Neural progenitor cell (in vitro differentiated cells): ENCODE measurements at regions not wholly inside any gene's neighbourhood (a gene's known extent, or its start where the extent isn't known, plus 50 kb on each side); places are given as distances from the start of the nearest gene placed in this dataset.

Experiments
- DNase-seq: peaks from one replicate; pipeline ENCODE4 v3.0.0-alpha.2; 2016; ENCODE audit warnings: low spot score
- H2AFZ ChIP-seq: fragments of 200-600 bp; sonication (generic); replicated peaks from 2 replicates; pipeline ENCODE4 v1.6.1; 2016; ENCODE audit warnings: antibody characterized with exemption
- H3F3A ChIP-seq: fragments of 200-600 bp; sonication (generic); 2 replicates; pipeline ENCODE4 v1.6.1; 2016; ENCODE audit warnings: antibody characterized with exemption, low read depth
- H3K27ac ChIP-seq: fragments of 200-600 bp; sonication (generic); 2 replicates; pipeline ENCODE4 v1.5.1; 2016; ENCODE audit warnings: mild to moderate bottlenecking
- H3K27me3 ChIP-seq: fragments of 200-600 bp; sonication (generic); 2 replicates; pipeline ENCODE4 v1.6.1; 2016; ENCODE audit warnings: mild to moderate bottlenecking, moderate library complexity
- H3K36me3 ChIP-seq: fragments of 200-600 bp; sonication (generic); 2 replicates; pipeline ENCODE4 v1.5.1; 2016
- H3K4me1 ChIP-seq: fragments of 200-600 bp; sonication (generic); 2 replicates; pipeline ENCODE4 v1.6.1; 2016; ENCODE audit warnings: mixed run types
- H3K4me2 ChIP-seq: fragments of 200-600 bp; sonication (generic); 2 replicates; pipeline ENCODE4 v1.6.1; 2016
- H3K4me3 ChIP-seq: fragments of 200-600 bp; sonication (generic); 2 replicates; pipeline ENCODE4 v1.5.1; 2016
- H3K79me2 ChIP-seq: fragments of 200-600 bp; sonication (generic); 2 replicates; pipeline ENCODE4 v1.6.1; 2016; ENCODE audit warnings: low read depth
- H3K9ac ChIP-seq: fragments of 200-600 bp; sonication (generic); 2 replicates; pipeline ENCODE4 v1.6.1; 2016
- H3K9me3 ChIP-seq: fragments of 200-600 bp; sonication (generic); 2 replicates; pipeline ENCODE4 v1.5.1; 2016; ENCODE audit warnings: low read depth
- H4K20me1 ChIP-seq: fragments of 200-600 bp; sonication (generic); 2 replicates; pipeline ENCODE4 v1.6.1; 2016; ENCODE audit warnings: low read depth
- H3K27ac Mint-ChIP-seq: 3 replicates; pipeline ENCODE4 v1.8.0; 2021; ENCODE audit warnings: mixed read lengths
- H3K27me3 Mint-ChIP-seq: 2 replicates; pipeline ENCODE4 v1.8.0; 2022; ENCODE audit warnings: low read depth, mild to moderate bottlenecking, inconsistent platforms, moderate library complexity, mixed read lengths; ENCODE audit not compliant: insufficient read depth
- H3K36me3 Mint-ChIP-seq: 3 replicates; pipeline ENCODE4 v1.8.0; 2021; ENCODE audit warnings: mixed read lengths
- H3K4me1 Mint-ChIP-seq: 3 replicates; pipeline ENCODE4 v1.8.0; 2021; ENCODE audit warnings: mixed read lengths
- H3K4me3 Mint-ChIP-seq: 3 replicates; pipeline ENCODE4 v1.8.0; 2021; ENCODE audit warnings: mild to moderate bottlenecking, moderate library complexity, mixed read lengths
- H3K9me3 Mint-ChIP-seq: 3 replicates; pipeline ENCODE4 v1.8.0; 2020; ENCODE audit warnings: mixed read lengths
- CTCF ChIP-seq: fragments of 200-600 bp; sonication (generic); IDR thresholded peaks from 2 replicates; pipeline ENCODE4 v1.5.1; 2017; ENCODE audit warnings: antibody characterized with exemption, mild to moderate bottlenecking
- EZH2 ChIP-seq: fragments of 200-600 bp; sonication (generic); IDR thresholded peaks from 2 replicates; pipeline ENCODE4 v1.6.1; 2017; ENCODE audit warnings: antibody characterized with exemption, mild to moderate bottlenecking, moderate library complexity
- EZH2phosphoT487 ChIP-seq: fragments of 200-600 bp; sonication (generic); IDR thresholded peaks from 2 replicates; pipeline ENCODE4 v1.6.1; 2017; ENCODE audit warnings: antibody characterized with exemption

- H3K27me3 ChIP-seq = no peaks in the 10 kb centered on the region
Measured at GRCh38 chr2:121118951-121119350, 166.1 kb downstream of the TFCP2L1 start.

GRCh38 chr2:121120411-121120810 lies 164.6 kb downstream of the TFCP2L1 start:
- peaks cover 14% of the 10 kb centered on the region for H3K27me3 Mint-ChIP-seq

More at GRCh38 chr2:121118951-121119350, 166.1 kb downstream of the TFCP2L1 start:
- Histone ChIP-seq H3K4me2 (peak overlapping the region; percentile 48), H3K4me3 (no peak overlapping the region), H3K9me3 (no peaks in the 10 kb centered on the region), H3K9ac (no peak overlapping the region), H3K27ac (no peak overlapping the region), H2AFZ (peak overlapping the region; percentile 40), H3K36me3 (no peaks in the 10 kb centered on the region), H4K20me1 (no peaks in the 10 kb centered on the region), H3F3A (peaks cover 6% of the 10 kb centered on the region), H3K79me2 (no peaks in the 10 kb centered on the region), H3K4me1 (peaks cover 9% of the 10 kb centered on the region)
- Mint-ChIP-seq H3K36me3 (no peaks in the 10 kb centered on the region), H3K27ac (peak overlapping the region; percentile 72), H3K4me1 (peaks cover 14% of the 10 kb centered on the region), H3K4me3 (no peak overlapping the region), H3K27me3 (peaks cover 12% of the 10 kb centered on the region), H3K9me3 (peaks cover 2% of the 10 kb centered on the region)
- peak; percentile 66 for DNase-seq
- TF ChIP-seq EZH2phosphoT487 = no peak
- no peak for TF ChIP-seq EZH2
- TF ChIP-seq CTCF = no peak

GRCh38 chr2:121120991-121121390 lies 164.0 kb downstream of the TFCP2L1 start:
- Mint-ChIP-seq H3K9me3 (peaks cover 2% of the 10 kb centered on the region), H3K27me3 (peaks cover 14% of the 10 kb centered on the region), H3K36me3 (no peaks in the 10 kb centered on the region), H3K27ac (no peak overlapping the region), H3K4me1 (peaks cover 14% of the 10 kb centered on the region), H3K4me3 (no peak overlapping the region)
- H3K27me3 ChIP-seq = no peaks in the 10 kb centered on the region
- no peak overlapping the region for H2AFZ ChIP-seq
- no peak overlapping the region for H3K4me3 ChIP-seq
- no peaks in the 10 kb centered on the region for H3K9me3 ChIP-seq
- DNase-seq = no peak
- H3F3A ChIP-seq = peaks cover 6% of the 10 kb centered on the region
- no peak overlapping the region for H3K4me2 ChIP-seq
- TF ChIP-seq EZH2phosphoT487 = no peak
- TF ChIP-seq CTCF = no peak
- no peak for TF ChIP-seq EZH2
- peaks cover 9% of the 10 kb centered on the region for H3K4me1 ChIP-seq
- no peak overlapping the region for H3K27ac ChIP-seq
- H3K36me3 ChIP-seq = no peaks in the 10 kb centered on the region
- H4K20me1 ChIP-seq = no peaks in the 10 kb centered on the region
- H3K9ac ChIP-seq = no peak overlapping the region
- no peaks in the 10 kb centered on the region for H3K79me2 ChIP-seq

More at GRCh38 chr2:121120411-121120810, 164.6 kb downstream of the TFCP2L1 start:
- Histone ChIP-seq H3K9me3 (no peaks in the 10 kb centered on the region), H3K4me3 (no peak overlapping the region), H3K27me3 (no peaks in the 10 kb centered on the region), H4K20me1 (no peaks in the 10 kb centered on the region), H3F3A (peaks cover 6% of the 10 kb centered on the region), H3K4me2 (no peak overlapping the region), H3K4me1 (peaks cover 9% of the 10 kb centered on the region), H3K9ac (no peak overlapping the region), H3K79me2 (no peaks in the 10 kb centered on the region), H3K36me3 (no peaks in the 10 kb centered on the region), H3K27ac (no peak overlapping the region), H2AFZ (no peak overlapping the region)
- no peak for DNase-seq
- Mint-ChIP-seq H3K27ac (no peak overlapping the region), H3K4me1 (peaks cover 14% of the 10 kb centered on the region), H3K9me3 (peaks cover 2% of the 10 kb centered on the region), H3K36me3 (no peaks in the 10 kb centered on the region), H3K4me3 (no peak overlapping the region)
- TF ChIP-seq EZH2phosphoT487 (no peak), CTCF (no peak), EZH2 (no peak)
